ENCODE measurements at regions not wholly inside any gene's neighbourhood (a gene's known extent, or its start where the extent isn't known, plus 50 kb on each side); places are given as distances from the start of the nearest gene placed in this dataset.

- no peak for DNase-seq
Observed at GRCh38 chr11:27187848-27188621, 147.4 kb downstream of the BBOX1 start.

- no peak for DNase-seq
Observed at GRCh38 chr11:27187075-27187847, 146.6 kb downstream of the BBOX1 start.

GRCh38 chr11:27186580-27186979 lies 146.0 kb downstream of the BBOX1 start:
- DNase-seq = no peak

GRCh38 chr11:27184458-27185312 lies 144.1 kb downstream of the BBOX1 start:
- no peak for DNase-seq

- DNase-seq = no peak
Observed at GRCh38 chr11:27183672-27184457, 143.2 kb downstream of the BBOX1 start.

GRCh38 chr11:27179334-27179733 lies 138.7 kb downstream of the BBOX1 start:
- no peak for DNase-seq

- no peak for DNase-seq
Observed at GRCh38 chr11:27178859-27179258, 138.2 kb downstream of the BBOX1 start.
